ENCODE measurements at regions not wholly inside any gene's neighbourhood (a gene's known extent, or its start where the extent isn't known, plus 50 kb on each side); places are given as distances from the start of the nearest gene placed in this dataset.
"Not testable (repeated sequence)": the region's sequence is repeated elsewhere in the genome, so short reads cannot be mapped to it uniquely, and the experiment has no call there.

- H3K9me3 ChIP-seq (replicated peaks in 1 of 3), result no peaks in the 10 kb centered on the region
- intact Hi-C loops (cut with DNase I), result no loop called here
- H3K4me1 ChIP-seq (replicated peaks in 1 of 2), result no peaks in the 10 kb centered on the region
- H3K27ac ChIP-seq, result no peak overlapping the region
- no peaks in the 10 kb centered on the region for H3K36me3 ChIP-seq (replicated peaks in 1 of 2)
- no peaks in the 10 kb centered on the region for H3K27me3 ChIP-seq
- TF ChIP-seq CTCF (IDR thresholded peaks at IDR 0.05) (no peak), POLR2A (IDR thresholded peaks at IDR 0.05) (no peak)
- no peak overlapping the region for H3K4me3 ChIP-seq
- no peak for DNase-seq
- WGBS, 4 donors, result 32 to 54% (median 36%) methylated on average over 1 of the region's 1 CpG
These were observed 1472.5 kb upstream of the SEL1L start for GRCh38 chr14:83006121-83006670.

GRCh38 chr14:83007052-83007451 is 1473.4 kb upstream of the SEL1L start:
- H3K9me3 ChIP-seq (replicated peaks in 1 of 3); H3K36me3 ChIP-seq (replicated peaks in 1 of 2); H3K4me3 ChIP-seq; H3K27ac ChIP-seq; intact Hi-C loops (cut with DNase I); H3K27me3 ChIP-seq; DNase-seq; H3K4me1 ChIP-seq (replicated peaks in 1 of 2): not testable (repeated sequence)
- WGBS, 4 donors, result 94 to 97% (median 96%) methylated on average over 7 of the region's 7 CpGs

GRCh38 chr14:83007641-83008225 is 1474.1 kb upstream of the SEL1L start:
- Histone ChIP-seq H3K27ac (no peak overlapping the region), H3K36me3 (replicated peaks in 1 of 2) (no peaks in the 10 kb centered on the region), H3K4me1 (replicated peaks in 1 of 2) (no peaks in the 10 kb centered on the region), H3K9me3 (replicated peaks in 1 of 3) (no peaks in the 10 kb centered on the region), H3K27me3 (no peaks in the 10 kb centered on the region), H3K4me3 (no peak overlapping the region)
- no peak for DNase-seq
- intact Hi-C loops (cut with DNase I), result no loop called here
- 68 to 93% (median 83%) methylated on average over 1 of the region's 1 CpG for WGBS, 4 donors
- TF ChIP-seq CTCF (IDR thresholded peaks at IDR 0.05), result no peak
- no peak for TF ChIP-seq POLR2A (IDR thresholded peaks at IDR 0.05)

GRCh38 chr14:83017296-83017695 is 1483.6 kb upstream of the SEL1L start:
- DNase-seq, result no peak
- Histone ChIP-seq H3K4me1 (replicated peaks in 1 of 2) (no peaks in the 10 kb centered on the region), H3K27me3 (no peaks in the 10 kb centered on the region), H3K27ac (no peak overlapping the region), H3K9me3 (replicated peaks in 1 of 3) (no peaks in the 10 kb centered on the region), H3K4me3 (no peak overlapping the region), H3K36me3 (replicated peaks in 1 of 2) (no peaks in the 10 kb centered on the region)
- 75 to 85% (median 81%) methylated on average over 5 of the region's 5 CpGs for WGBS, 4 donors
- TF ChIP-seq CTCF (IDR thresholded peaks at IDR 0.05) (no peak), POLR2A (IDR thresholded peaks at IDR 0.05) (no peak)
- intact Hi-C loops (cut with DNase I), result no loop called here

GRCh38 chr14:83019744-83020414 is 1486.2 kb upstream of the SEL1L start:
- Histone ChIP-seq H3K27me3 (no peaks in the 10 kb centered on the region), H3K36me3 (replicated peaks in 1 of 2) (no peaks in the 10 kb centered on the region), H3K9me3 (replicated peaks in 1 of 3) (no peaks in the 10 kb centered on the region), H3K4me1 (replicated peaks in 1 of 2) (no peaks in the 10 kb centered on the region), H3K4me3 (no peak overlapping the region), H3K27ac (no peak overlapping the region)
- TF ChIP-seq CTCF (IDR thresholded peaks at IDR 0.05), result no peak
- no peak for TF ChIP-seq POLR2A (IDR thresholded peaks at IDR 0.05)
- intact Hi-C loops (cut with DNase I), result no loop called here
- no peak for DNase-seq
- 66 to 82% (median 70%) methylated on average over 3 of the region's 3 CpGs for WGBS, 4 donors
